ENCODE measurements at regions not wholly inside any gene's neighbourhood (a gene's known extent, or its start where the extent isn't known, plus 50 kb on each side); places are given as distances from the start of the nearest gene placed in this dataset.

GRCh38 chrX:45719751-45720501, 519.2 kb upstream of the DIPK2B start:
- POLR2A ChIA-PET, result no interaction called here
- Histone ChIP-seq H3K36me3 (ENCODE audit: control insufficient read depth in 2 of 2, extremely low read depth in 1 of 2, insufficient read depth in 2 of 2, low read length in 2 of 2) (no peaks in the 10 kb centered on the region), H3K27ac (ENCODE audit: insufficient read depth, low read depth, low read length) (no peak overlapping the region), H2AFZ (ENCODE audit: low read depth, low read length) (no peak overlapping the region), H3K4me2 (ENCODE audit: insufficient read depth, low read length) (no peak overlapping the region), H3K9me3 (replicated peaks; ENCODE audit: control insufficient read depth, insufficient read depth, low read length) (no peaks in the 10 kb centered on the region), H3K4me1 (ENCODE audit: control insufficient read depth, extremely low read depth, insufficient read depth, low read length) (peaks cover 46% of the 10 kb centered on the region), H3K9me1 (replicated peaks; ENCODE audit: control insufficient read depth, extremely low read depth, insufficient read depth, low read length) (no peaks in the 10 kb centered on the region), H4K20me1 (replicated peaks; ENCODE audit: control insufficient read depth, extremely low read depth, insufficient read depth, low read length) (no peaks in the 10 kb centered on the region), H3K27me3 (ENCODE audit: control insufficient read depth in 2 of 2, insufficient read depth in 2 of 2, low read length in 2 of 2) (no peaks in the 10 kb centered on the region), H3K4me3 (replicated peaks in 1 of 3; ENCODE audit: insufficient read depth in 1 of 3, low read depth in 1 of 3, low read length in 3 of 3) (no peak overlapping the region), H3K79me2 (ENCODE audit: control insufficient read depth, insufficient read depth, low read length) (no peaks in the 10 kb centered on the region), H3K9ac (replicated peaks; ENCODE audit: extremely low read depth, insufficient read depth, low read length) (no peak overlapping the region)
- TF ChIP-seq EZH2 (IDR thresholded peaks at IDR 0.05; ENCODE audit: borderline replicate concordance, low read depth, low read length, severe bottlenecking), result no peak
- peak; percentile 26 for TF ChIP-seq FOS (IDR thresholded peaks at IDR 0.05; ENCODE audit: borderline replicate concordance, insufficient read depth, low read length)
- BruUV-seq (replicated peaks), result no TSS peak
- CTCF ChIA-PET, result no interaction called here
- dilution Hi-C loops (cut with MboI; ENCODE audit: extremely low pct_ligation_motif_present, low sequenced_read_pairs), result no loop called here
- intact Hi-C loops (cut with micrococcal nuclease), result no loop called here
- DNase-seq (ENCODE audit: low read depth, low spot score), result no peak
- FAIRE-seq, result no peak

GRCh38 chrX:45718676-45719075, 518.0 kb upstream of the DIPK2B start:
- H3K27me3 ChIP-seq (ENCODE audit: control insufficient read depth in 2 of 2, insufficient read depth in 2 of 2, low read length in 2 of 2), result no peaks in the 10 kb centered on the region
- no peak overlapping the region for H3K9ac ChIP-seq (replicated peaks; ENCODE audit: extremely low read depth, insufficient read depth, low read length)
- H3K79me2 ChIP-seq (ENCODE audit: control insufficient read depth, insufficient read depth, low read length), result no peaks in the 10 kb centered on the region
- DNase-seq (ENCODE audit: low read depth, low spot score) (peak; percentile 47), FAIRE-seq (no peak)
- H3K36me3 ChIP-seq (ENCODE audit: control insufficient read depth in 2 of 2, extremely low read depth in 1 of 2, insufficient read depth in 2 of 2, low read length in 2 of 2), result no peaks in the 10 kb centered on the region
- BruUV-seq (replicated peaks), result no TSS peak
- H3K4me1 ChIP-seq (ENCODE audit: control insufficient read depth, extremely low read depth, insufficient read depth, low read length), result peaks cover 56% of the 10 kb centered on the region
- CTCF ChIA-PET, result no interaction called here
- no peak overlapping the region for H3K4me3 ChIP-seq (replicated peaks in 1 of 3; ENCODE audit: insufficient read depth in 1 of 3, low read depth in 1 of 3, low read length in 3 of 3)
- dilution Hi-C loops (cut with MboI; ENCODE audit: extremely low pct_ligation_motif_present, low sequenced_read_pairs) (no loop called here), intact Hi-C loops (cut with micrococcal nuclease) (no loop called here)
- POLR2A ChIA-PET, result no interaction called here
- no peak overlapping the region for H3K27ac ChIP-seq (ENCODE audit: insufficient read depth, low read depth, low read length)
- no peak overlapping the region for H3K4me2 ChIP-seq (ENCODE audit: insufficient read depth, low read length)
- H2AFZ ChIP-seq (ENCODE audit: low read depth, low read length), result no peak overlapping the region
- no peaks in the 10 kb centered on the region for H4K20me1 ChIP-seq (replicated peaks; ENCODE audit: control insufficient read depth, extremely low read depth, insufficient read depth, low read length)
- no peaks in the 10 kb centered on the region for H3K9me1 ChIP-seq (replicated peaks; ENCODE audit: control insufficient read depth, extremely low read depth, insufficient read depth, low read length)
- TF ChIP-seq GATA2 (IDR thresholded peaks at IDR 0.05; ENCODE audit: insufficient read depth, insufficient read length, low read depth, low read length) (no peak), FOS (IDR thresholded peaks at IDR 0.05; ENCODE audit: borderline replicate concordance, insufficient read depth, low read length) (no peak), CTCF (IDR thresholded peaks at IDR 0.05; ENCODE audit: extremely low read depth in 1 of 2, insufficient read depth in 1 of 2, low read depth in 1 of 2, low read length in 2 of 2) (no peak), MAX (IDR thresholded peaks at IDR 0.05; ENCODE audit: insufficient read depth, insufficient read length) (no peak), EZH2 (IDR thresholded peaks at IDR 0.05; ENCODE audit: borderline replicate concordance, low read depth, low read length, severe bottlenecking) (no peak), MYC (IDR thresholded peaks at IDR 0.05; ENCODE audit: low read depth, low read length) (no peak)
- H3K9me3 ChIP-seq (replicated peaks; ENCODE audit: control insufficient read depth, insufficient read depth, low read length), result no peaks in the 10 kb centered on the region
